GM21737 (cell line): ENCODE measurements at regions not wholly inside any gene's neighbourhood (a gene's known extent, or its start where the extent isn't known, plus 50 kb on each side); places are given as distances from the start of the nearest gene placed in this dataset.

Experiments
- ATAC-seq: cut with Tn5 transposase; IDR thresholded peaks from one replicate; pipeline ENCODE4 v1.9.1; 2021; ENCODE audit warnings: mild to moderate bottlenecking, moderate library complexity; ENCODE audit not compliant: unreplicated experiment

GRCh38 chr20:39800548-39800947 is 838.4 kb downstream of the DHX35 start:
- no peak for ATAC-seq

GRCh38 chr20:39800111-39800510 is 838.0 kb downstream of the DHX35 start:
- ATAC-seq, result no peak

- ATAC-seq, result no peak
Observed at GRCh38 chr20:39799366-39799965, 837.3 kb downstream of the DHX35 start.

GRCh38 chr20:39795401-39796272 is 833.5 kb downstream of the DHX35 start:
- no peak for ATAC-seq

GRCh38 chr20:39792334-39792733 is 830.2 kb downstream of the DHX35 start:
- ATAC-seq, result no peak

- no peak for ATAC-seq
Observed at GRCh38 chr20:39789411-39789810, 827.3 kb downstream of the DHX35 start.

GRCh38 chr20:39785252-39785917 is 823.2 kb downstream of the DHX35 start:
- ATAC-seq, result no peak

GRCh38 chr20:39784693-39785092 is 822.5 kb downstream of the DHX35 start:
- no peak for ATAC-seq

GRCh38 chr20:39778847-39779604 is 816.9 kb downstream of the DHX35 start:
- no peak for ATAC-seq

- no peak for ATAC-seq
Observed at GRCh38 chr20:39778431-39778830, 816.3 kb downstream of the DHX35 start.

- ATAC-seq, result no peak
Observed at GRCh38 chr20:39777610-39778009, 815.5 kb downstream of the DHX35 start.

GRCh38 chr20:39775110-39775509 is 813.0 kb downstream of the DHX35 start:
- no peak for ATAC-seq

GRCh38 chr20:39773380-39774000 is 811.3 kb downstream of the DHX35 start:
- ATAC-seq, result no peak

GRCh38 chr20:39767352-39767751 is 805.2 kb downstream of the DHX35 start:
- no peak for ATAC-seq

- no peak for ATAC-seq
Observed at GRCh38 chr20:39766333-39766732, 804.2 kb downstream of the DHX35 start.

GRCh38 chr20:39762716-39763115 is 800.6 kb downstream of the DHX35 start:
- ATAC-seq, result no peak

- no peak for ATAC-seq
Observed at GRCh38 chr20:39758876-39759275, 796.7 kb downstream of the DHX35 start.

- ATAC-seq, result no peak
Observed at GRCh38 chr20:39756828-39757227, 794.7 kb downstream of the DHX35 start.

- no peak for ATAC-seq
Observed at GRCh38 chr20:39756369-39756768, 794.2 kb downstream of the DHX35 start.

GRCh38 chr20:39752262-39752876 is 790.2 kb downstream of the DHX35 start:
- ATAC-seq, result no peak
